BLaER1 (cell line): ENCODE measurements at regions not wholly inside any gene's neighbourhood (a gene's known extent, or its start where the extent isn't known, plus 50 kb on each side); places are given as distances from the start of the nearest gene placed in this dataset.
A peak's percentile ranks its signal among the peaks of the same experiment; 100 is the strongest.

Experiments
- H3K27ac ChIP-seq: shearing (Covaris generic); formaldehyde crosslinking; 2 replicates; pipeline ENCODE4 v1.8.1; 2022
- H3K27me3 ChIP-seq: shearing (Covaris generic); formaldehyde crosslinking; 2 replicates; pipeline ENCODE4 v1.8.1; 2022
- H3K36me3 ChIP-seq: shearing (Covaris generic); formaldehyde crosslinking; 2 replicates; pipeline ENCODE4 v1.8.1; 2022
- H3K4me1 ChIP-seq: shearing (Covaris generic); formaldehyde crosslinking; 2 replicates; pipeline ENCODE4 v1.8.1; 2022
- H3K4me2 ChIP-seq: shearing (Covaris generic); formaldehyde crosslinking; 2 replicates; pipeline ENCODE4 v1.8.1; 2022
- H3K4me3 ChIP-seq: shearing (Covaris generic); formaldehyde crosslinking; 2 replicates; pipeline ENCODE4 v1.8.1; 2022
- H3K9ac ChIP-seq: shearing (Covaris generic); formaldehyde crosslinking; 2 replicates; pipeline ENCODE4 v1.8.1; 2022
- H3K9me3 ChIP-seq: shearing (Covaris generic); formaldehyde crosslinking; 2 replicates; pipeline ENCODE4 v1.8.1; 2022
- H4K20me1 ChIP-seq: shearing (Covaris generic); formaldehyde crosslinking; 2 replicates; pipeline ENCODE4 v1.8.1; 2022
- Cebpa-rat ChIP-seq: shearing (Covaris generic); IDR thresholded peaks from 2 replicates; pipeline ENCODE4 v1.8.1; 2022

DNA sequence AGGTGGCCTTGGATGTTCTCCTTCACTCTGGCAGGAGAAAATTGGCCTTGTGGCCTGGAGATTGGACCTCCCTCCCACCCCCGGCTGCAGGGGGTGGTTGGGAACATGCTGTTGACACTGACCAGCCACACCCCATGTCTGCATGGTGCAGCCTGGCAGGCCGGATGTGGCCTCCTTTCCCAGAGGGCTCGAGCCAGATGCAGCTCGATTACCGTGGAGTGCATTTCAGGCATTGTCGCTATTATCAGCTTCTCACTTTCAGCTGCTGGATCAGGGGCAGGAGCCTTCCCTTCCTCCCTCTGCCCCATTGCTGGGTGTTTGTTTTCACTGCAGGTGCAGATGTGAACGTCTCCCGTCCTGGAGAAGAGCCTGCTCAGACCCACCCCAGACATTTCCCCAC, 211.0 kb upstream of the SIX2 start:
- H3K4me2 ChIP-seq: peak overlapping the region; percentile 97
- peak overlapping the region; percentile 98 for H3K27ac ChIP-seq
- peaks cover 65% of the 10 kb centered on the region for H3K4me1 ChIP-seq
- peaks cover 19% of the 10 kb centered on the region for H3K9me3 ChIP-seq
- H3K27me3 ChIP-seq: no peaks in the 10 kb centered on the region
- peak overlapping the region; percentile 69 for H3K9ac ChIP-seq
- no peak for TF ChIP-seq Cebpa-rat
- H3K4me3 ChIP-seq: peak overlapping the region; percentile 50
- no peaks in the 10 kb centered on the region for H4K20me1 ChIP-seq
- H3K36me3 ChIP-seq: no peaks in the 10 kb centered on the region

GRCh38 chr2:45218931-45219339, 209.7 kb upstream of the SIX2 start:
- peak overlapping the region; percentile 98 for H3K27ac ChIP-seq
- no peaks in the 10 kb centered on the region for H3K27me3 ChIP-seq
- H3K36me3 ChIP-seq: no peaks in the 10 kb centered on the region
- H3K9me3 ChIP-seq: peaks cover 19% of the 10 kb centered on the region
- no peak for TF ChIP-seq Cebpa-rat
- no peaks in the 10 kb centered on the region for H4K20me1 ChIP-seq
- H3K4me1 ChIP-seq: peaks cover 59% of the 10 kb centered on the region
- H3K4me2 ChIP-seq: peak overlapping the region; percentile 97
- no peak overlapping the region for H3K4me3 ChIP-seq
- H3K9ac ChIP-seq: peak overlapping the region; percentile 30; the same call in 1 of the 2 replicates

DNA sequence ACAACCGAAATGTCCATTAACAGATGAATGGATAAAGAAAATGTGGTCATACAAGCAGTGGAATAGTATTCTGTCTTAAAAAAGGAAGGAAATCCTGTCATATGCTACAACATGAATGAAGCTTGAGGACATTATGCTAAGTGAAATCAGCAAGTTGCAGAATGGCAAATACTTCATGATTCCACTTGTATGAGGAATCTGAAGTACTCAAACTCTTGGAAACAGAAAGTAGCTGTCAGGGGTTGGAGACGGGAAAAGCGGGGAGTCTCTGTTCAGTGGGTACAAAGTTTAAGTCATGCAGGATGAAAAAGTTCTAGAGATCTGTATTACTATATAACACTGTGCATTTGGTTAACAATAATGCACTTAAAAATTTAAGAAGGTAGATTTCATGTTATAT, 209.0 kb upstream of the SIX2 start:
- Histone ChIP-seq H3K36me3 (no peaks in the 10 kb centered on the region), H4K20me1 (no peaks in the 10 kb centered on the region), H3K27me3 (no peaks in the 10 kb centered on the region), H3K4me2 (no peak overlapping the region), H3K4me1 (peaks cover 58% of the 10 kb centered on the region), H3K9ac (no peak overlapping the region), H3K9me3 (peaks cover 19% of the 10 kb centered on the region), H3K27ac (no peak overlapping the region), H3K4me3 (no peak overlapping the region)
- no peak for TF ChIP-seq Cebpa-rat

DNA sequence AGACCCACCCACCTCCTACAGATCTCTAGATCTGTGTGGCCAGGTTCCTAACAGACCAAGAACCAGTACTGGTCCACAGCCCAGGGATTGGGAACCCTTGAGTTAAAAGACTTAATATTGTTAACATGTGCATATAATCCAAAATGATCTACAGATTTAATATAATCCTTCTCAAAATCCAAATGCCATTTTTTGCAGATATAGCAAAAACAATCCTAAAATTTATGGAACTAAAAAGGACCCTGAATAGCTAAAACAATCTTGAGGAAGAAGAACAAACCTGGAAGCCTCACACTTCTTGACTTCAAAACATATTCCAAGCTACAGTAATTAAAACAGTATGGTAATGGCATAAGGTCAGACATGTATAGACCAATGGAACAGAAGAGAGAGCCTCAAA, 206.9 kb upstream of the SIX2 start:
- H3K36me3 ChIP-seq: no peaks in the 10 kb centered on the region
- H3K4me3 ChIP-seq: no peak overlapping the region
- H3K9ac ChIP-seq: no peak overlapping the region
- no peaks in the 10 kb centered on the region for H4K20me1 ChIP-seq
- H3K9me3 ChIP-seq: peaks cover 19% of the 10 kb centered on the region
- peaks cover 58% of the 10 kb centered on the region for H3K4me1 ChIP-seq
- H3K27ac ChIP-seq: no peak overlapping the region
- no peak overlapping the region for H3K4me2 ChIP-seq
- H3K27me3 ChIP-seq: no peaks in the 10 kb centered on the region
- no peak for TF ChIP-seq Cebpa-rat

- Histone ChIP-seq H3K9me3 (peaks cover 28% of the 10 kb centered on the region), H3K27me3 (no peaks in the 10 kb centered on the region), H3K9ac (no peak overlapping the region), H3K36me3 (no peaks in the 10 kb centered on the region), H3K4me3 (no peak overlapping the region), H4K20me1 (no peaks in the 10 kb centered on the region), H3K4me1 (peaks cover 50% of the 10 kb centered on the region), H3K27ac (no peak overlapping the region), H3K4me2 (no peak overlapping the region)
- TF ChIP-seq Cebpa-rat: no peak
Measured at GRCh38 chr2:45214550-45214949, 205.3 kb upstream of the SIX2 start.

DNA sequence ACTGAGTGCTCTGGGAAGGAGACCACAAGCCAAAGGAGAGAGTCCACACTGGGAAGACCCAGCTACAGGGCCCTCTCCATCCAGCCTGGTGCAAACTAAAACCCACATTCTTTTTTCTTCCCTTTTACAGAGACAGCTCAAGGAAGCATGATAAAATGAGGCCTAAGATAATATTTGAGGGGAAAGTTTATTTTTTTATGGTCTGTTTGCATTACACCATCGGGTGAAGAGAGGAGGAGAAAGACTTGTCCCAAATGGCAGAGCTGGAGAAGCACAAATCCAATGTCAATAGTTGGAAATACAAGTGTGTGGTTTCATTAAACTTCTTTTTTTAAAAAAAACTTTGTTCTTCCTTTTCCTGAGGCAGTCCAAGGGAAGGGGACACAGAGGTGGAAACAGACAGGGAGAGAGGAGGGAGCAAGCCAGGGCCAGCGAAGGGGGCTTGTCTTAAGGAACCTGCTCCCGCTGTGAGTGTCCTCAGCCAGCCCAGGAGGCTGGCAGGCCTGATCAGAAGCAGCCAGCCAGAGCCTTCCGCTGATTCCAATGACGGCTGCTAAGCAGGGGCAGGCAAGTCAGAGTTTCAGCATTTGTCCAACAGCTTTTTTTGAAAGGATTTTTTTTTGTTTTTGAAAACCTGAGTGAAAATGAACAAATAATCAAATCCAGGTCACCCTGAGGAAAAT, 203.8 kb upstream of the SIX2 start:
- no peak overlapping the region for H3K4me3 ChIP-seq
- H3K27me3 ChIP-seq: no peaks in the 10 kb centered on the region
- H3K9ac ChIP-seq: no peak overlapping the region
- no peak overlapping the region for H3K27ac ChIP-seq
- peaks cover 28% of the 10 kb centered on the region for H3K9me3 ChIP-seq
- TF ChIP-seq Cebpa-rat: no peak
- no peaks in the 10 kb centered on the region for H3K36me3 ChIP-seq
- H3K4me2 ChIP-seq: no peak overlapping the region
- no peaks in the 10 kb centered on the region for H4K20me1 ChIP-seq
- H3K4me1 ChIP-seq: peaks cover 40% of the 10 kb centered on the region

DNA sequence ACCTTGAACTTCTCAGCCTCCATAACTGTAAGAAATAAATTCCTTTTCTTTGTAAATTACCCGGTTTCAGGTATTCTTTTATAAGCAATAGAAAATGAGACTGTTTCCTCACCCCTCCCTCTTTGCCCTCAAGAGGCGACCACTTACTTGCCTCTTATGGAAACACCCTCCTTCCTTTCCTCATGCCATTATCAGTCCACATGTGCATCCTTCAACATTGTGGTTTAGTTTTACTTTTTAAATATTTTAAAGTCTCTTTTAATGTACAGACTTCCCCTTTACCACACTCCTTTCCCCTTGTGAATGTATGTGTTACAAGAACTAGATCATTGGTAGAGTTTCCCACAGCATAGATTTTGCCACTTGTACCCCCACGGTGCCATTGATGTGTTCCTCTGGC, 202.4 kb upstream of the SIX2 start:
- TF ChIP-seq Cebpa-rat: no peak
- no peak overlapping the region for H3K4me3 ChIP-seq
- peaks cover 20% of the 10 kb centered on the region for H3K9me3 ChIP-seq
- H4K20me1 ChIP-seq: no peaks in the 10 kb centered on the region
- no peak overlapping the region for H3K27ac ChIP-seq
- no peaks in the 10 kb centered on the region for H3K27me3 ChIP-seq
- H3K36me3 ChIP-seq: no peaks in the 10 kb centered on the region
- peak overlapping the region; percentile 44 for H3K4me2 ChIP-seq
- H3K4me1 ChIP-seq: peaks cover 40% of the 10 kb centered on the region
- no peak overlapping the region for H3K9ac ChIP-seq

DNA sequence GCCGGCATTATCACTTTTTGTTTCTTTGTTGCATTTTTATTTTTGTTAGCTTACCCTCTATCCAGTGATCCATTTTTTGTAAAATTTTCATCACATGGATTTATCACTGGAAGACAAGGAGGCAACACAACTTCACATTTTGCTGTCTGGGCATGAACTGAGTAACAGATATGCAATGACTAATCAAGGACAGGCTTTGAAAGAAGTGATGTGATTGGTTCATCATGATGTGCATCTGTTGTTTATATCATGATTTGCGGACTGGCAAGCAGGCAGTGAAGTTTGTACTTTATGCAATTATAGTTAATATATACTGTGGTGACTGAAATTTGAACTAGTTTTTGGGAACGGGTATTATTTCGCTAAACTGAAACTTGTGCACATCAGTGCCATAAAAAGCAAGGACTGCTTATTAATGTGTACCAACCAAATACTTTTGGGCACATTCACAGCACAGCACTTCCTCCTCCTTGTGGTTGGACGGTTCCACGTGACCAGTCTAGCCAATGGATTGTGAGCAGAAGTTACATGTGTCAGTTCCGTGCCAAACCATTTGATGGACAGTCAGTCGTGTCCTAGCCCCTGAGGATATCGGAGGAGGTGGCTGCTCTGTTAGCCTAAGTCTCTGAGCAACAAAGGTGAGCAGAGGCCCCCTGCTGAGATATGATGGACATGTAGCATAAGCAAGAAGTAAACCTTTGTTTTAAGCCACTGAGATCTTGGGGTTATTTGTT, 201.4 kb upstream of the SIX2 start:
- Histone ChIP-seq H3K9me3 (peaks cover 10% of the 10 kb centered on the region), H3K9ac (no peak overlapping the region), H3K27ac (no peak overlapping the region), H3K4me3 (no peak overlapping the region), H3K36me3 (no peaks in the 10 kb centered on the region), H3K27me3 (no peaks in the 10 kb centered on the region), H3K4me1 (peaks cover 40% of the 10 kb centered on the region), H3K4me2 (peak overlapping the region; percentile 39), H4K20me1 (no peaks in the 10 kb centered on the region)
- TF ChIP-seq Cebpa-rat: no peak

- no peaks in the 10 kb centered on the region for H4K20me1 ChIP-seq
- H3K4me1 ChIP-seq: peaks cover 40% of the 10 kb centered on the region
- no peaks in the 10 kb centered on the region for H3K36me3 ChIP-seq
- H3K9me3 ChIP-seq: peaks cover 9% of the 10 kb centered on the region
- no peak overlapping the region for H3K4me2 ChIP-seq
- no peak overlapping the region for H3K27ac ChIP-seq
- no peak for TF ChIP-seq Cebpa-rat
- no peak overlapping the region for H3K9ac ChIP-seq
- H3K27me3 ChIP-seq: no peaks in the 10 kb centered on the region
- no peak overlapping the region for H3K4me3 ChIP-seq
Measured at GRCh38 chr2:45209875-45210274, 200.6 kb upstream of the SIX2 start.

DNA sequence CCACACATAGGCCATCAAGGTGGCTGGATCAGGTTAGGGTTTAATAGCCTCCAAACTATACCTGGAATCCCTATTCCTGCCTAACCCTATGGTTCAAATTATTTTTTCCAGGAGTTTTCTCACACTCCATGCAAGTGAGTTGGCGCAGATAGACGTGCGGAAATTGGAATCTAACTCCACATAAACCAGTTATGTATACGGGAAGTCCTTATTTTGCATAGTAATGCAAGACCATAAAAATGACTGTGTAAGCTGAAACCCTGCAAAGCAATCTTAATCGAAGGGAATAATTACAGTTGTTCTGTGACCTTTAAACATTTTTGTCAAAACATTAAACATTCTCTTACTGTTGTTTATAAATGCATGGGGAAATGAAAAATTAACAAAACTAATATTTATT, 200.1 kb upstream of the SIX2 start:
- Histone ChIP-seq H3K27me3 (no peaks in the 10 kb centered on the region), H3K4me1 (peaks cover 39% of the 10 kb centered on the region), H3K9ac (no peak overlapping the region), H4K20me1 (no peaks in the 10 kb centered on the region), H3K36me3 (no peaks in the 10 kb centered on the region), H3K4me3 (no peak overlapping the region), H3K4me2 (no peak overlapping the region), H3K9me3 (peaks cover 9% of the 10 kb centered on the region), H3K27ac (no peak overlapping the region)
- TF ChIP-seq Cebpa-rat: no peak
